Loucy (cell line): ENCODE measurements at regions not wholly inside any gene's neighbourhood (a gene's known extent, or its start where the extent isn't known, plus 50 kb on each side); places are given as distances from the start of the nearest gene placed in this dataset.
"Not testable (repeated sequence)": the region's sequence is repeated elsewhere in the genome, so short reads cannot be mapped to it uniquely, and the experiment has no call there.

Source experiments
- H2AFZ ChIP-seq: fragments of 200-600 bp; sonication (generic); 2 replicates; pipeline ENCODE4 v1.6.0; 2016; ENCODE audit warnings: antibody characterized with exemption, mild to moderate bottlenecking, low read length, moderate library complexity
- H3F3A ChIP-seq: fragments of 200-600 bp; 2 replicates; pipeline ENCODE4 v1.6.0; 2016; ENCODE audit warnings: antibody characterized with exemption, low read depth, mild to moderate bottlenecking
- H3K27me3 ChIP-seq: fragments of 200-600 bp; sonication (generic); 2 replicates; pipeline ENCODE4 v1.6.1; 2014; ENCODE audit warnings: low read length, mild to moderate bottlenecking; ENCODE audit not compliant: insufficient read depth, poor library complexity, severe bottlenecking
- H3K36me3 ChIP-seq: fragments of 200-600 bp; sonication (generic); 2 replicates; pipeline ENCODE4 v1.6.1; 2016; ENCODE audit warnings: low read length; ENCODE audit not compliant: insufficient read depth
- H3K4me1 ChIP-seq: fragments of 200-600 bp; sonication (generic); 2 replicates; pipeline ENCODE4 v1.5.1; 2014; ENCODE audit warnings: low read length, mild to moderate bottlenecking; ENCODE audit not compliant: insufficient read depth, poor library complexity, severe bottlenecking
- H3K4me2 ChIP-seq: fragments of 200-600 bp; sonication (generic); 2 replicates; pipeline ENCODE4 v1.6.0; 2014; ENCODE audit warnings: antibody characterized with exemption, low read length, low read depth, mild to moderate bottlenecking; ENCODE audit not compliant: poor library complexity, severe bottlenecking
- H3K4me3 ChIP-seq: fragments of 200-600 bp; sonication (generic); 2 replicates; pipeline ENCODE4 v1.5.1; 2014; ENCODE audit warnings: low read length, mild to moderate bottlenecking, mixed read lengths; ENCODE audit not compliant: poor library complexity, severe bottlenecking
- H3K79me2 ChIP-seq: fragments of 200-600 bp; sonication (generic); 2 replicates; pipeline ENCODE4 v1.6.1; 2014; ENCODE audit warnings: low read length; ENCODE audit not compliant: insufficient read depth
- H3K9ac ChIP-seq: fragments of 200-600 bp; sonication (generic); 2 replicates; pipeline ENCODE4 v1.6.0; 2014; ENCODE audit warnings: mild to moderate bottlenecking, low read depth, low read length, moderate library complexity; ENCODE audit not compliant: poor library complexity, severe bottlenecking
- H3K9me2 ChIP-seq: fragments of 200-600 bp; sonication (generic); replicated peaks from 2 replicates; pipeline ENCODE4 v1.6.1; 2016; ENCODE audit warnings: low read depth, low read length, mixed read lengths
- H3K9me3 ChIP-seq: fragments of 200-600 bp; sonication (generic); 2 replicates; pipeline ENCODE4 v1.6.1; 2014; ENCODE audit warnings: mild to moderate bottlenecking, antibody characterized with exemption, low read length, low read depth; ENCODE audit not compliant: insufficient read depth
- H4K20me1 ChIP-seq: fragments of 200-600 bp; sonication (generic); 2 replicates; pipeline ENCODE4 v1.6.0; 2014; ENCODE audit warnings: antibody characterized with exemption, low read length, mild to moderate bottlenecking; ENCODE audit not compliant: insufficient read depth, poor library complexity, severe bottlenecking
- CTCF ChIP-seq: fragments of 200-600 bp; sonication (generic); conservative IDR thresholded peaks from 2 replicates; pipeline ENCODE4 v1.5.1; 2014; ENCODE audit warnings: mild to moderate bottlenecking, antibody characterized with exemption, low read length
- EZH2phosphoT487 ChIP-seq: fragments of 200-600 bp; IDR thresholded peaks from 2 replicates; pipeline ENCODE4 v1.6.1; 2018; ENCODE audit warnings: antibody characterized with exemption, mild to moderate bottlenecking, moderate library complexity, borderline replicate concordance

- Histone ChIP-seq H3K9me3 (no peaks in the 10 kb centered on the region), H3K27me3 (no peaks in the 10 kb centered on the region), H3K9me2 (no peaks in the 10 kb centered on the region), H3K36me3 (no peaks in the 10 kb centered on the region), H4K20me1 (no peaks in the 10 kb centered on the region), H3K9ac (no peak overlapping the region), H3K4me2 (no peak overlapping the region), H3K4me1 (no peaks in the 10 kb centered on the region), H3K79me2 (no peaks in the 10 kb centered on the region), H3F3A (no peaks in the 10 kb centered on the region), H3K4me3 (no peak overlapping the region), H2AFZ (no peak overlapping the region)
- TF ChIP-seq EZH2phosphoT487 (no peak), CTCF (no peak)
Measured at GRCh38 chrX:87005885-87006284, 511.7 kb upstream of the KLHL4 start.

GRCh38 chrX:87006561-87006960 lies 511.0 kb upstream of the KLHL4 start:
- H4K20me1 ChIP-seq, result no peaks in the 10 kb centered on the region
- no peak for TF ChIP-seq CTCF
- TF ChIP-seq EZH2phosphoT487, result no peak

DNA sequence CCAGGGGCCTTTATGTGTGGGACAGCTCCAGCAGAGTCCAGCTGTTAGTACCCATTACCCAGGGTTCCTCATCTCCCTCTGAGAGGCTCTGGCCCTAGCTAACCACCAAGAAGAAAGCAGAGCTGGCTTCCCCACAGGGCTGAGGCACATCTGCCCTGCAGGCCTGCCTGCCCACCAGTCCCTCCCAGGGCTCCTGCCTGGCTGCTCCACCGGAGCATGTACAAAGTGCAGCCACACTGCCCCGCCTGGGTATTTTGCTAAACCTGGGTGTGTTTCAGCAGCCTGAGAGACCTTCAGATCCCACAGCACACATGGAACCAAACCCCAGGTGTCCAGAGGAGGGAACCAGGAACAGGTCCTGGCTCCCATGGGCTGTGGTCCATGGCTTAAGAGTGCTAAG lies 500.4 kb upstream of the KLHL4 start:
- Histone ChIP-seq H2AFZ (no peak overlapping the region), H3K4me1 (no peaks in the 10 kb centered on the region), H3K9me3 (no peaks in the 10 kb centered on the region), H3K79me2 (no peaks in the 10 kb centered on the region), H3K4me3 (no peak overlapping the region), H3K9ac (no peak overlapping the region), H3K9me2 (no peaks in the 10 kb centered on the region), H3K36me3 (no peaks in the 10 kb centered on the region), H3F3A (no peaks in the 10 kb centered on the region), H3K27me3 (no peaks in the 10 kb centered on the region), H3K4me2 (no peak overlapping the region), H4K20me1 (no peaks in the 10 kb centered on the region)
- no peak for TF ChIP-seq CTCF
- TF ChIP-seq EZH2phosphoT487, result no peak

More at GRCh38 chrX:87006561-87006960, 511.0 kb upstream of the KLHL4 start:
- H3K27me3 ChIP-seq, result no peaks in the 10 kb centered on the region
- no peaks in the 10 kb centered on the region for H3F3A ChIP-seq
- no peaks in the 10 kb centered on the region for H3K36me3 ChIP-seq
- H3K4me3 ChIP-seq, result no peak overlapping the region
- H3K4me2 ChIP-seq, result no peak overlapping the region
- no peak overlapping the region for H3K9ac ChIP-seq
- H2AFZ ChIP-seq, result no peak overlapping the region
- H3K9me3 ChIP-seq, result no peaks in the 10 kb centered on the region
- H3K4me1 ChIP-seq, result no peaks in the 10 kb centered on the region
- H3K9me2 ChIP-seq, result no peaks in the 10 kb centered on the region
- H3K79me2 ChIP-seq, result no peaks in the 10 kb centered on the region

DNA sequence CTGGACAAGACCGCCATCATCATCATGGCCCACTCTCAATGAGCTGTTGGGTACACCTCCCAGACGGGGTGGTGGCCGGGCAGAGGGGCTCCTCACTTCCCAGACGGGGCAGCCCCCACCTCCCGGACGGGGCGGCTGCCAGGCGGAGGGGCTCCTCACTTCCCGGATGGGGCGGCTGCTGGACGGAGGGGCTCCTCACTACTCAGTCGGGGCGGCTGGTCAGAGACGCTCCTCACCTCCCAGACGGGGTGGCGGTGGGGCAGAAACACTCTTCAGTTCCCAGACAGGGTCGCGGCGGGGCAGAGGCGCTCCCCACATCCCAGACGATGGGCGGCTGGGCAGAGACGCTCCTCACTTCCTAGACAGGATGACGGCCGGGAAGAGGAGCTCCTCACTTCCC lies 484.5 kb upstream of the KLHL4 start:
- not testable (repeated sequence) for H3K9me3 ChIP-seq, H3F3A ChIP-seq, H3K4me2 ChIP-seq, H3K4me1 ChIP-seq, H3K27me3 ChIP-seq, H3K79me2 ChIP-seq, H3K9ac ChIP-seq, H3K36me3 ChIP-seq, H3K4me3 ChIP-seq, H2AFZ ChIP-seq, H4K20me1 ChIP-seq, H3K9me2 ChIP-seq
